Brain microvascular endothelial cell (primary cell): ENCODE measurements at regions not wholly inside any gene's neighbourhood (a gene's known extent, or its start where the extent isn't known, plus 50 kb on each side); places are given as distances from the start of the nearest gene placed in this dataset.

Experiments used
- DNase-seq: peaks from one replicate; pipeline ENCODE4 v3.0.0-alpha.2; 2020
- H3K27ac ChIP-seq: fragments of 250-450 bp; sonication (Bioruptor Pico); 2 replicates; pipeline ENCODE4 v1.5.1; 2020; ENCODE audit warnings: mild to moderate bottlenecking, moderate library complexity
- H3K27me3 ChIP-seq: fragments of 250-450 bp; sonication (Bioruptor Pico); replicated peaks from 2 replicates; pipeline ENCODE4 v1.5.1; 2020; ENCODE audit warnings: mild to moderate bottlenecking
- H3K36me3 ChIP-seq: fragments of 250-450 bp; sonication (Bioruptor Pico); replicated peaks from 2 replicates; pipeline ENCODE4 v1.5.1; 2020; ENCODE audit warnings: mild to moderate bottlenecking
- H3K4me3 ChIP-seq: 2 replicates; pipeline ENCODE4 v1.5.1; 2011; ENCODE audit warnings: low read depth, mild to moderate bottlenecking, control low read depth, low read length, moderate library complexity
- CTCF ChIP-seq: IDR thresholded peaks from 2 replicates; pipeline ENCODE4 v1.5.1; 2011; ENCODE audit warnings: low read depth, mild to moderate bottlenecking, moderate library complexity, low read length, control low read depth, inconsistent platforms; ENCODE audit errors: missing control alignments
- in situ Hi-C: cut with HindIII; loops from 2 replicates; pipeline ENCODE4 v1.10.0; 2017; ENCODE audit warnings: low sequenced_read_pairs, low pct_ligation_motif_present

DNA sequence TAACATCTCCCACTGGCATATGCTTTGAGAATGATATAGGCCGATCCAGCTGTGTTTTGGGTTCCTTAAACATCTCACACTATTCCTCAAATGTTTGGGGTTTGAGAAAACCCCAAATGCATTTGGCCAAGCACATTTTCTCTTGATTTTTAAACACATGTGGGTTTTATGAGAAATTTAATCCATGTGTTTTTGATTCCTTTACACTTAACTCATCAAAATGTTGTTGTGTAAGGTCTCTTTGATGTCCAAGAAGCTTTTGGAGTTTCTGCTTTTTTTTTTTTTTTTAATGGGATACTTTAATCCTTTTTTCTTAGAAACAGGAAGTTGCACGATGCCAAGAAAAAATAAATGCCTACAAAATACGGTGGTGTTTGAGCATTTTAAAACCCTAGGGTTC lies 339.8 kb upstream of the TCF4 start:
- no peak for DNase-seq
- Histone ChIP-seq H3K36me3 (no peaks in the 10 kb centered on the region), H3K27ac (no peak overlapping the region), H3K4me3 (no peak overlapping the region), H3K27me3 (no peaks in the 10 kb centered on the region)
- in situ Hi-C loops: no loop called here
- TF ChIP-seq CTCF: no peak

- DNase-seq: no peak
- in situ Hi-C loops: no loop called here
- no peak for TF ChIP-seq CTCF
- Histone ChIP-seq H3K27me3 (no peaks in the 10 kb centered on the region), H3K27ac (no peak overlapping the region), H3K4me3 (no peak overlapping the region), H3K36me3 (no peaks in the 10 kb centered on the region)
Observed at GRCh38 chr18:55925772-55926171, 337.8 kb upstream of the TCF4 start.

- in situ Hi-C loops: no loop called here
- Histone ChIP-seq H3K27ac (no peak overlapping the region), H3K27me3 (no peaks in the 10 kb centered on the region), H3K36me3 (no peaks in the 10 kb centered on the region), H3K4me3 (no peak overlapping the region)
- TF ChIP-seq CTCF: no peak
- no peak for DNase-seq
Observed at GRCh38 chr18:55920063-55920462, 332.1 kb upstream of the TCF4 start.

- peak; percentile 29 for DNase-seq
- in situ Hi-C loops: no loop called here
- Histone ChIP-seq H3K27me3 (no peaks in the 10 kb centered on the region), H3K27ac (no peak overlapping the region), H3K4me3 (no peak overlapping the region), H3K36me3 (no peaks in the 10 kb centered on the region)
- TF ChIP-seq CTCF: no peak
Observed at GRCh38 chr18:55918444-55918843, 330.5 kb upstream of the TCF4 start.

DNA sequence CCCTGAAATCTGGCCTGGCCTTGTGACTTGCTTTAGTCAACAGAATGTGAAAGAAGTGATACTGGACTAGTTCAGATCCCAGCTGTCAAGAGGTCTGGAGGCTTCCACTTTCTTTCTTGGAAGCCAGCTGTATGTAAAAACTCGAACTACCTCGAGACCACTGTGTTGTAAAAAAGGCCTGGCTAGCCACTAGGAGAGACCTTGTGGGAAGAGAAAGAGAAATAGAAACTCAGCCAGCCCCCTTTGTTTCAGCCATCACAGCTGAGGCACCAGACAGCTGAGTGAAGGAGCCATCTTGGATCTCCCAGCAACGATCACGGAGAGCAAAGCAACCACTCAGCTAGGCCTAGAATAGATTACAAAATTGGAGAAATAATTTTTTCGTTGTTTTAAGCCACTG lies 324.9 kb upstream of the TCF4 start:
- Histone ChIP-seq H3K27ac (no peak overlapping the region), H3K27me3 (no peaks in the 10 kb centered on the region), H3K36me3 (no peaks in the 10 kb centered on the region), H3K4me3 (no peak overlapping the region)
- no peak for DNase-seq
- in situ Hi-C loops: no loop called here
- no peak for TF ChIP-seq CTCF

- in situ Hi-C loops: no loop called here
- H3K36me3 ChIP-seq: no peaks in the 10 kb centered on the region
- TF ChIP-seq CTCF: no peak
- no peaks in the 10 kb centered on the region for H3K27me3 ChIP-seq
- no peak overlapping the region for H3K4me3 ChIP-seq
- no peak for DNase-seq
- no peak overlapping the region for H3K27ac ChIP-seq
Observed at GRCh38 chr18:55912071-55912470, 324.1 kb upstream of the TCF4 start.
